ENCODE measurements at regions not wholly inside any gene's neighbourhood (a gene's known extent, or its start where the extent isn't known, plus 50 kb on each side); places are given as distances from the start of the nearest gene placed in this dataset.

DNA sequence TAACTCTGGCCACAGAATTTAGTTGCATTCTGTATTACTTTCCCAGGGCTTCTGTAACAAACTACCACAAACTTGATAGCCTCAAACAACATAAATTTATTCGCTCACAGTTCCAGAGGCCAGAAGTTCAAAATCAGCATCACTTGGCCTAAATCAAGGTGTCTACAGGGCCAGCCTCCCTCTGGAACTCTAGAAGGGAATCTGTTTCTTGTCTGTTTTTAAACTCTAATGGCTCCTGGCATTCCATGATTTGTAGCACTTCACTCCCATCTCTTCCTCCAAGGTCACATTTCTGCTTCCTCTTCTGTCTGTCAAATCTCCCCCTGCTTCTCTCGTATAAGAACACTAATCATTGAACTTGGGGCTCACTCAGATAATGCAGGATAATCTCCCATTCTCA, 151.9 kb upstream of the ARPP21 start:
- TF ChIP-seq, protein P1, sequence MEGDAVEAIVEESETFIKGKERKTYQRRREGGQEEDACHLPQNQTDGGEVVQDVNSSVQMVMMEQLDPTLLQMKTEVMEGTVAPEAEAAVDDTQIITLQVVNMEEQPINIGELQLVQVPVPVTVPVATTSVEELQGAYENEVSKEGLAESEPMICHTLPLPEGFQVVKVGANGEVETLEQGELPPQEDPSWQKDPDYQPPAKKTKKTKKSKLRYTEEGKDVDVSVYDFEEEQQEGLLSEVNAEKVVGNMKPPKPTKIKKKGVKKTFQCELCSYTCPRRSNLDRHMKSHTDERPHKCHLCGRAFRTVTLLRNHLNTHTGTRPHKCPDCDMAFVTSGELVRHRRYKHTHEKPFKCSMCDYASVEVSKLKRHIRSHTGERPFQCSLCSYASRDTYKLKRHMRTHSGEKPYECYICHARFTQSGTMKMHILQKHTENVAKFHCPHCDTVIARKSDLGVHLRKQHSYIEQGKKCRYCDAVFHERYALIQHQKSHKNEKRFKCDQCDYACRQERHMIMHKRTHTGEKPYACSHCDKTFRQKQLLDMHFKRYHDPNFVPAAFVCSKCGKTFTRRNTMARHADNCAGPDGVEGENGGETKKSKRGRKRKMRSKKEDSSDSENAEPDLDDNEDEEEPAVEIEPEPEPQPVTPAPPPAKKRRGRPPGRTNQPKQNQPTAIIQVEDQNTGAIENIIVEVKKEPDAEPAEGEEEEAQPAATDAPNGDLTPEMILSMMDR (IDR thresholded peaks at IDR 0.05) = no peak
- TF ChIP-seq POLR2A (IDR thresholded peaks at IDR 0.05) = no peak
